CD4-positive, CD25-positive, alpha-beta regulatory T cell (primary cell): ENCODE measurements at regions not wholly inside any gene's neighbourhood (a gene's known extent, or its start where the extent isn't known, plus 50 kb on each side); places are given as distances from the start of the nearest gene placed in this dataset.

Source experiments
- ATAC-seq, 2 donors: fragments of 150-1000 bp; cut with Tn5 transposase; one replicate each; pipeline ENCODE4 v1.10.0; 2021; ENCODE audit warnings: low read depth in 2 of 2, moderate number of reproducible peaks in 2 of 2, moderate library complexity in 1 of 2
- DNase-seq, 3 donors: peaks; one replicate each; pipeline versions ENCODE4 v3.0.0 to v3.0.0-alpha.2; 2012 to 2022; ENCODE audit warnings: mixed read lengths in 1 of 3
- H3K27ac ChIP-seq: one replicate; pipeline ENCODE4 v1.7.0; 2013; ENCODE audit warnings: mild to moderate bottlenecking, low read length; ENCODE audit not compliant: insufficient read depth, poor library complexity, severe bottlenecking
- H3K27me3 ChIP-seq: one replicate; pipeline ENCODE4 v1.7.0; 2013; ENCODE audit warnings: low read length; ENCODE audit not compliant: control insufficient read depth, insufficient read depth
- H3K36me3 ChIP-seq: one replicate; pipeline ENCODE4 v1.7.0; 2013; ENCODE audit warnings: mild to moderate bottlenecking, low read length, moderate library complexity; ENCODE audit not compliant: control insufficient read depth, insufficient read depth
- H3K4me1 ChIP-seq: 2 replicates; pipeline ENCODE4 v1.7.0; 2013; ENCODE audit warnings: mild to moderate bottlenecking, low read length; ENCODE audit not compliant: insufficient read depth, control insufficient read depth, poor library complexity, severe bottlenecking
- H3K4me3 ChIP-seq: one replicate; pipeline ENCODE4 v1.7.0; 2013; ENCODE audit warnings: low read depth, mild to moderate bottlenecking, low read length, moderate library complexity
- H3K9me3 ChIP-seq, 2 experiments: 1 replicate in 1 of 2; 2 replicates in 1 of 2; pipeline ENCODE4 v1.7.0; 2013; ENCODE audit warnings: low read length in 2 of 2, mild to moderate bottlenecking in 1 of 2, moderate library complexity in 1 of 2; ENCODE audit not compliant: control insufficient read depth in 2 of 2
- H3K27ac Mint-ChIP-seq, 3 donors: one replicate each; pipeline ENCODE4 v1.8.0; 2020 to 2022; ENCODE audit warnings: mild to moderate bottlenecking in 3 of 3, mixed read lengths in 3 of 3, moderate library complexity in 2 of 3
- H3K27me3 Mint-ChIP-seq: one replicate; pipeline ENCODE4 v1.8.0; 2022; ENCODE audit warnings: mild to moderate bottlenecking, mixed read lengths
- H3K36me3 Mint-ChIP-seq: one replicate; pipeline ENCODE4 v1.8.0; 2020; ENCODE audit warnings: mixed read lengths
- H3K4me1 Mint-ChIP-seq, 4 donors: one replicate each; pipeline ENCODE4 v1.8.0; 2020 to 2022; ENCODE audit warnings: mixed read lengths in 4 of 4, mild to moderate bottlenecking in 1 of 4
- H3K4me3 Mint-ChIP-seq, 4 donors: one replicate each; pipeline ENCODE4 v1.8.0; 2020 to 2022; ENCODE audit warnings: mild to moderate bottlenecking in 4 of 4, mixed read lengths in 4 of 4, moderate library complexity in 3 of 4
- H3K9me3 Mint-ChIP-seq, 7 donors: one replicate each; pipeline ENCODE4 v1.8.0; 2020 to 2022; ENCODE audit warnings: mixed read lengths in 7 of 7, mild to moderate bottlenecking in 3 of 7, moderate library complexity in 2 of 7

GRCh38 chr15:93720607-93721006 is 510.8 kb upstream of the MCTP2 start:
- H3K27ac Mint-ChIP-seq = no peak overlapping the region
- Histone ChIP-seq H3K27ac (no peak overlapping the region), H3K9me3 (no peaks in the 10 kb centered on the region), H3K27me3 (no peaks in the 10 kb centered on the region), H3K4me1 (no peaks in the 10 kb centered on the region), H3K4me3 (no peak overlapping the region), H3K36me3 (no peaks in the 10 kb centered on the region)
- H3K36me3 Mint-ChIP-seq = no peaks in the 10 kb centered on the region
- DNase-seq = no peak
- ATAC-seq = no peak
- H3K4me1 Mint-ChIP-seq = no peaks in the 10 kb centered on the region
- no peaks in the 10 kb centered on the region for H3K27me3 Mint-ChIP-seq
- peaks cover 0 to 3% (median 0%) of the 10 kb centered on the region in 7 donors for H3K9me3 Mint-ChIP-seq
- H3K4me3 Mint-ChIP-seq = no peak overlapping the region

GRCh38 chr15:93719921-93720351 is 511.4 kb upstream of the MCTP2 start:
- Mint-ChIP-seq H3K4me1 (no peaks in the 10 kb centered on the region), H3K9me3 (peaks cover 0 to 3% (median 0%) of the 10 kb centered on the region in 7 donors), H3K4me3 (no peak overlapping the region), H3K27ac (no peak overlapping the region), H3K27me3 (no peaks in the 10 kb centered on the region), H3K36me3 (no peaks in the 10 kb centered on the region)
- H3K4me3 ChIP-seq = no peak overlapping the region
- no peaks in the 10 kb centered on the region for H3K4me1 ChIP-seq
- no peaks in the 10 kb centered on the region for H3K36me3 ChIP-seq
- no peak overlapping the region for H3K27ac ChIP-seq
- DNase-seq (no peak), ATAC-seq (no peak)
- H3K27me3 ChIP-seq = no peaks in the 10 kb centered on the region
- H3K9me3 ChIP-seq = no peaks in the 10 kb centered on the region

GRCh38 chr15:93716615-93717231 is 514.6 kb upstream of the MCTP2 start:
- Mint-ChIP-seq H3K36me3 (no peaks in the 10 kb centered on the region), H3K27me3 (no peaks in the 10 kb centered on the region), H3K27ac (no peak overlapping the region), H3K4me3 (no peak overlapping the region), H3K4me1 (no peaks in the 10 kb centered on the region), H3K9me3 (peaks cover 0 to 2% (median 0%) of the 10 kb centered on the region in 7 donors)
- no peaks in the 10 kb centered on the region for H3K4me1 ChIP-seq
- no peaks in the 10 kb centered on the region for H3K9me3 ChIP-seq
- no peak overlapping the region for H3K27ac ChIP-seq
- no peaks in the 10 kb centered on the region for H3K36me3 ChIP-seq
- no peak for ATAC-seq
- no peak for DNase-seq
- H3K27me3 ChIP-seq = no peaks in the 10 kb centered on the region
- no peak overlapping the region for H3K4me3 ChIP-seq

- Histone ChIP-seq H3K27me3 (no peaks in the 10 kb centered on the region), H3K36me3 (no peaks in the 10 kb centered on the region), H3K4me1 (no peaks in the 10 kb centered on the region), H3K4me3 (no peak overlapping the region), H3K27ac (no peak overlapping the region), H3K9me3 (no peaks in the 10 kb centered on the region)
- H3K27me3 Mint-ChIP-seq = no peaks in the 10 kb centered on the region
- H3K36me3 Mint-ChIP-seq = no peaks in the 10 kb centered on the region
- ATAC-seq (no peak), DNase-seq (no peak)
- H3K27ac Mint-ChIP-seq = no peak overlapping the region
- no peaks in the 10 kb centered on the region for H3K4me1 Mint-ChIP-seq
- H3K9me3 Mint-ChIP-seq = no peaks in the 10 kb centered on the region
- H3K4me3 Mint-ChIP-seq = no peak overlapping the region
Measured at GRCh38 chr15:93709708-93710107, 521.7 kb upstream of the MCTP2 start.

GRCh38 chr15:93708724-93709445 is 522.5 kb upstream of the MCTP2 start:
- Mint-ChIP-seq H3K36me3 (no peaks in the 10 kb centered on the region), H3K27ac (no peak overlapping the region), H3K27me3 (no peaks in the 10 kb centered on the region), H3K9me3 (no peaks in the 10 kb centered on the region), H3K4me1 (no peaks in the 10 kb centered on the region), H3K4me3 (no peak overlapping the region)
- no peaks in the 10 kb centered on the region for H3K27me3 ChIP-seq
- H3K9me3 ChIP-seq = no peaks in the 10 kb centered on the region
- no peaks in the 10 kb centered on the region for H3K4me1 ChIP-seq
- H3K36me3 ChIP-seq = no peaks in the 10 kb centered on the region
- H3K4me3 ChIP-seq = no peak overlapping the region
- ATAC-seq = no peak
- no peak overlapping the region for H3K27ac ChIP-seq
- no peak for DNase-seq

GRCh38 chr15:93707751-93708150 is 523.6 kb upstream of the MCTP2 start:
- Histone ChIP-seq H3K4me3 (no peak overlapping the region), H3K4me1 (no peaks in the 10 kb centered on the region), H3K27me3 (no peaks in the 10 kb centered on the region), H3K36me3 (no peaks in the 10 kb centered on the region), H3K27ac (no peak overlapping the region), H3K9me3 (no peaks in the 10 kb centered on the region)
- Mint-ChIP-seq H3K36me3 (no peaks in the 10 kb centered on the region), H3K4me1 (no peaks in the 10 kb centered on the region), H3K27me3 (no peaks in the 10 kb centered on the region), H3K4me3 (no peak overlapping the region), H3K27ac (no peak overlapping the region), H3K9me3 (peaks cover 0 to 4% (median 0%) of the 10 kb centered on the region in 7 donors)
- ATAC-seq (no peak), DNase-seq (no peak)

- no peaks in the 10 kb centered on the region for H3K27me3 ChIP-seq
Measured at GRCh38 chr15:93706495-93707292, 524.7 kb upstream of the MCTP2 start.

More at GRCh38 chr15:93706495-93707292, 524.7 kb upstream of the MCTP2 start:
- H3K9me3 Mint-ChIP-seq = peaks cover 0 to 4% (median 0%) of the 10 kb centered on the region in 7 donors
- Histone ChIP-seq H3K4me3 (no peak overlapping the region), H3K36me3 (no peaks in the 10 kb centered on the region), H3K4me1 (no peaks in the 10 kb centered on the region), H3K9me3 (no peaks in the 10 kb centered on the region), H3K27ac (no peak overlapping the region)
- H3K27ac Mint-ChIP-seq = no peak overlapping the region
- H3K36me3 Mint-ChIP-seq = no peaks in the 10 kb centered on the region
- H3K27me3 Mint-ChIP-seq = no peaks in the 10 kb centered on the region
- DNase-seq (no peak), ATAC-seq (no peak)
- H3K4me1 Mint-ChIP-seq = no peaks in the 10 kb centered on the region
- no peak overlapping the region for H3K4me3 Mint-ChIP-seq
